MM.1S (cell line): ENCODE measurements at regions not wholly inside any gene's neighbourhood (a gene's known extent, or its start where the extent isn't known, plus 50 kb on each side); places are given as distances from the start of the nearest gene placed in this dataset.
A peak's percentile ranks its signal among the peaks of the same experiment; 100 is the strongest.

ENCODE experiments used
- DNase-seq: peaks from one replicate; pipeline ENCODE4 v3.0.0-alpha.2; 2015
- H2AFZ ChIP-seq: fragments of 300-600 bp; sonication (generic); 2 replicates; pipeline ENCODE4 v1.6.0; 2016; ENCODE audit warnings: antibody characterized with exemption, low read length
- H3F3A ChIP-seq: fragments of 300-600 bp; sonication (generic); 2 replicates; pipeline ENCODE4 v1.6.1; 2016; ENCODE audit warnings: mild to moderate bottlenecking, antibody characterized with exemption, low read length, moderate library complexity, mixed read lengths; ENCODE audit not compliant: insufficient read depth
- H3K27ac ChIP-seq: fragments of 300-600 bp; sonication (generic); 2 replicates; pipeline ENCODE4 v1.5.1; 2016; ENCODE audit warnings: mild to moderate bottlenecking, low read length
- H3K27me3 ChIP-seq: fragments of 300-600 bp; sonication (generic); replicated peaks from 2 replicates; pipeline ENCODE4 v1.6.0; 2016; ENCODE audit warnings: low read length; ENCODE audit not compliant: insufficient read depth
- H3K36me3 ChIP-seq: fragments of 300-600 bp; sonication (generic); replicated peaks from 2 replicates; pipeline ENCODE4 v1.6.1; 2016; ENCODE audit warnings: mild to moderate bottlenecking, low read length, mixed read lengths; ENCODE audit not compliant: insufficient read depth
- H3K4me1 ChIP-seq: fragments of 300-600 bp; sonication (generic); 2 replicates; pipeline ENCODE4 v1.6.1; 2016; ENCODE audit warnings: low read length, mixed read lengths
- H3K4me2 ChIP-seq: fragments of 300-600 bp; sonication (generic); 2 replicates; pipeline ENCODE4 v1.6.0; 2016; ENCODE audit warnings: low read depth, low read length
- H3K4me3 ChIP-seq: fragments of 300-600 bp; sonication (generic); 2 replicates; pipeline ENCODE4 v1.5.1; 2016; ENCODE audit warnings: low read length, mixed read lengths
- H3K79me2 ChIP-seq: fragments of 300-600 bp; sonication (generic); 2 replicates; pipeline ENCODE4 v1.6.1; 2016; ENCODE audit warnings: mixed run types, low read length, mixed read lengths
- H3K9ac ChIP-seq: fragments of 300-600 bp; sonication (generic); 2 replicates; pipeline ENCODE4 v1.6.1; 2016; ENCODE audit warnings: low read length, mixed read lengths
- H3K9me2 ChIP-seq: fragments of 300-600 bp; sonication (generic); replicated peaks from 2 replicates; pipeline ENCODE4 v1.6.1; 2016; ENCODE audit warnings: mild to moderate bottlenecking, low read length, mixed read lengths; ENCODE audit not compliant: insufficient read depth
- H3K9me3 ChIP-seq: fragments of 300-600 bp; sonication (generic); replicated peaks from 2 replicates; pipeline ENCODE4 v1.6.1; 2016; ENCODE audit warnings: mild to moderate bottlenecking, low read length, mixed read lengths; ENCODE audit not compliant: insufficient read depth
- H4K20me1 ChIP-seq: fragments of 300-600 bp; sonication (generic); 2 replicates; pipeline ENCODE4 v1.6.1; 2016; ENCODE audit warnings: mild to moderate bottlenecking, low read length, moderate library complexity, mixed read lengths; ENCODE audit not compliant: insufficient read depth
- EZH2 ChIP-seq: fragments of 300-600 bp; sonication (generic); optimal IDR thresholded peaks from 2 replicates; pipeline ENCODE3; 2017; ENCODE audit warnings: low read depth, mild to moderate bottlenecking, antibody characterized with exemption, low read length, mixed read lengths
- EZH2phosphoT487 ChIP-seq: fragments of 300-600 bp; sonication (generic); IDR thresholded peaks from 2 replicates; pipeline ENCODE4 v1.6.1; 2018; ENCODE audit warnings: antibody characterized with exemption, low read length
- TF ChIP-seq, protein P1 (sequence below): fragments of 300-600 bp; sonication (generic); IDR thresholded peaks from 2 replicates; pipeline ENCODE4 v1.5.1; 2016; ENCODE audit warnings: antibody characterized with exemption, low read length, mixed read lengths

DNA sequence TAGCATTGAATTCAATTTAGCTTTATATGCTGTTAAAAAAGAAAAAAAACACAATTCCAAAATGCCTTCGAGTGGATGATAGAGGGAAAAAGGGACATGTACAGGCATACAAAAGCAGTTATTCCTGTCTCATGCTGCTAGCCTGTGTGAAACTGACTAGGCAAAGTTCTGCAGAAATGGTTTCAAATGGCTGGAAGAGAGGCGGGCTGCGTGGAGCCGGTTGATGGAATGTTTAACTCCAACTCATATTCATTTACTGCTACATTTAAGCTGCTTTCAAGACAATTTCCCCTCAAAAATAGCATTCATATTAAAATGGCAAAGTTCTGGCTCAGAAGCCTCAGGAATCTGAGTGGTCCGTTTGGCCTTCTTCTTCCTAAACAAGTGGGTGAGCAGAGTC is 143.8 kb upstream of the PPARGC1A start:
- H3K4me2 ChIP-seq, result no peak overlapping the region
- no peaks in the 10 kb centered on the region for H3F3A ChIP-seq
- H3K4me1 ChIP-seq, result no peaks in the 10 kb centered on the region
- no peak overlapping the region for H2AFZ ChIP-seq
- TF ChIP-seq, protein P1, sequence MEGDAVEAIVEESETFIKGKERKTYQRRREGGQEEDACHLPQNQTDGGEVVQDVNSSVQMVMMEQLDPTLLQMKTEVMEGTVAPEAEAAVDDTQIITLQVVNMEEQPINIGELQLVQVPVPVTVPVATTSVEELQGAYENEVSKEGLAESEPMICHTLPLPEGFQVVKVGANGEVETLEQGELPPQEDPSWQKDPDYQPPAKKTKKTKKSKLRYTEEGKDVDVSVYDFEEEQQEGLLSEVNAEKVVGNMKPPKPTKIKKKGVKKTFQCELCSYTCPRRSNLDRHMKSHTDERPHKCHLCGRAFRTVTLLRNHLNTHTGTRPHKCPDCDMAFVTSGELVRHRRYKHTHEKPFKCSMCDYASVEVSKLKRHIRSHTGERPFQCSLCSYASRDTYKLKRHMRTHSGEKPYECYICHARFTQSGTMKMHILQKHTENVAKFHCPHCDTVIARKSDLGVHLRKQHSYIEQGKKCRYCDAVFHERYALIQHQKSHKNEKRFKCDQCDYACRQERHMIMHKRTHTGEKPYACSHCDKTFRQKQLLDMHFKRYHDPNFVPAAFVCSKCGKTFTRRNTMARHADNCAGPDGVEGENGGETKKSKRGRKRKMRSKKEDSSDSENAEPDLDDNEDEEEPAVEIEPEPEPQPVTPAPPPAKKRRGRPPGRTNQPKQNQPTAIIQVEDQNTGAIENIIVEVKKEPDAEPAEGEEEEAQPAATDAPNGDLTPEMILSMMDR, result no peak
- TF ChIP-seq EZH2phosphoT487, result no peak
- TF ChIP-seq EZH2, result no peak
- H3K9ac ChIP-seq, result no peak overlapping the region
- H3K36me3 ChIP-seq, result no peaks in the 10 kb centered on the region
- no peak overlapping the region for H3K4me3 ChIP-seq
- no peak for DNase-seq
- H3K9me2 ChIP-seq, result no peaks in the 10 kb centered on the region
- H3K27me3 ChIP-seq, result no peaks in the 10 kb centered on the region
- no peaks in the 10 kb centered on the region for H4K20me1 ChIP-seq
- no peaks in the 10 kb centered on the region for H3K9me3 ChIP-seq
- no peaks in the 10 kb centered on the region for H3K79me2 ChIP-seq
- H3K27ac ChIP-seq, result no peak overlapping the region

DNA sequence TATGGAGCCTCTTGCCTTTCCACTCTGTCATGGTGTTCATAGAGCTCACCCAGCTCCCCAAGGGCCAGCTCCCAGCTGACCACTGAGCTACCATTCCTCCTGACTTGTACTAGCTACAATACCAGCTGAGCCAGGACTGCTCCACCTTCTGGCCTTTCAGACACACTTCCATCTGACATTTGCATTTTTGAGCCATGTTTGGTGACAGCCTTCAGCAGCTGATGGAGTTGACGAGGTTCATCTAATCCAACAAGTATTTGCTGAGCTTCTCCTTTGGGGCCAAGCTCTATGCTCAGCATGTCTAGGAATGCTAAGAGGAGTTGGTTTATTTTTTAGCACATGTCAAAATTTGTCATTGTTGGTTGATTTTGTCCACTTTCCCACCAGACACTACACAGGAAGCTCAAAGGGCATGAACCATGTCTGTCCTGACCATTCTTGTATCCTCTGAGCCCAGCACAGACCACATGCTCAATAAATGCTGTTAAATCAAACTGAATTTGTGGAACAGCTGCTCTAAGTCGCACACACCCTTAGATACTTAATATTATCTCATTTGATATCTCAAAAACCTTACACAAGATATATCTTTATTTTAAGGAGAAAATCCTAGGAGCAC is 142.6 kb upstream of the PPARGC1A start:
- Histone ChIP-seq H3K9me3 (no peaks in the 10 kb centered on the region), H3K27ac (no peak overlapping the region), H3K4me3 (no peak overlapping the region), H2AFZ (no peak overlapping the region), H3K79me2 (no peaks in the 10 kb centered on the region), H3K36me3 (no peaks in the 10 kb centered on the region), H3F3A (no peaks in the 10 kb centered on the region), H3K9ac (no peak overlapping the region), H4K20me1 (no peaks in the 10 kb centered on the region), H3K4me1 (no peaks in the 10 kb centered on the region), H3K4me2 (no peak overlapping the region), H3K27me3 (no peaks in the 10 kb centered on the region), H3K9me2 (no peaks in the 10 kb centered on the region)
- TF ChIP-seq, protein P1, result peak; percentile 53
- no peak for TF ChIP-seq EZH2
- DNase-seq, result peak; percentile 40

DNA sequence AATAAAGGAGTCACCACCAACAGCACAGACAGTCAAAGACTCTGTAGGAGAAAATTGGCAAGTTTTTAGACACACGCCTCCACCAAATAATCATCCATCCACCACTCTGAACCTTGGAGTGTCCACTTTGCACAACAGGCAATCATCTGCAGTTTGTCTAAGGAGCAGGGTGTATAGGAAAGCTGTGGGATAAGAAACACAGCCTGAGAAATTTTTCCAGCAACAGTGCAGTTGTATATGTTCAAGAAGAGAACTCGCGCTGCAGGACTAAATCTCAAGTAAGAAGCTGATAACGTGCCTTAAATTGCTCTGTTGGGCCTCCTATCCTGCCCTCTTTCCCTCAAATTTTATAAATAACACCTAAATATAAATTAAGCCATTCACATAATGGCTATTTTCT is 136.7 kb upstream of the PPARGC1A start:
- H3K9ac ChIP-seq, result no peak overlapping the region
- no peak for DNase-seq
- no peaks in the 10 kb centered on the region for H3K36me3 ChIP-seq
- no peaks in the 10 kb centered on the region for H3K27me3 ChIP-seq
- no peak for TF ChIP-seq EZH2
- TF ChIP-seq, protein P1, result no peak
- TF ChIP-seq EZH2phosphoT487, result no peak
- no peaks in the 10 kb centered on the region for H3F3A ChIP-seq
- no peak overlapping the region for H2AFZ ChIP-seq
- H4K20me1 ChIP-seq, result no peaks in the 10 kb centered on the region
- no peaks in the 10 kb centered on the region for H3K79me2 ChIP-seq
- no peak overlapping the region for H3K4me2 ChIP-seq
- H3K4me3 ChIP-seq, result no peak overlapping the region
- no peaks in the 10 kb centered on the region for H3K4me1 ChIP-seq
- H3K9me3 ChIP-seq, result no peaks in the 10 kb centered on the region
- H3K27ac ChIP-seq, result no peak overlapping the region
- no peaks in the 10 kb centered on the region for H3K9me2 ChIP-seq
